ENCODE measurements at regions not wholly inside any gene's neighbourhood (a gene's known extent, or its start where the extent isn't known, plus 50 kb on each side); places are given as distances from the start of the nearest gene placed in this dataset.

DNA sequence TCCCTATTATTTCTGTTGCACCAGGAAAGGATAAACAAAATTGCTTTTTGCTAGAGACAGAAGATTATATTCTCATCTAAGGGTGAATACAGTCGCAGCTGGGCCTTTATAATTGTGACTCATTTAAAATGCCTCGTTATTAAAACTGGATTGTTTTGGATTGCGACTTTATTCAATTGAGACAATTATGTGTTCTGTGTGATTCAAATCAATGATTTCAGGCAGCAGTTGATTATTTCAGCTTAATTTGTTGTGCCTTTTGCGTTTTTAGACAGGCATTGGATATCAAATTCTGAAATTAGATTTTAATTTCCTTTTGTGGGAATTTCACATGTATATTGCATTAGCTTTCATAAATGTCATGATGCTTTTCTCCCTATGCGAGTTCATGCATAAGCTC is 778.1 kb upstream of the SOX11 start:
- no peaks in the 10 kb centered on the region for H3K9me3 ChIP-seq (replicated peaks)
- H3K27ac ChIP-seq (replicated peaks), result no peak overlapping the region
- H3K27me3 ChIP-seq (ENCODE audit: low read depth), result no peaks in the 10 kb centered on the region
- no peaks in the 10 kb centered on the region for H3K4me1 ChIP-seq
- no peak for DNase-seq
- H3K4me3 ChIP-seq, result no peak overlapping the region
- TF ChIP-seq, protein P1, sequence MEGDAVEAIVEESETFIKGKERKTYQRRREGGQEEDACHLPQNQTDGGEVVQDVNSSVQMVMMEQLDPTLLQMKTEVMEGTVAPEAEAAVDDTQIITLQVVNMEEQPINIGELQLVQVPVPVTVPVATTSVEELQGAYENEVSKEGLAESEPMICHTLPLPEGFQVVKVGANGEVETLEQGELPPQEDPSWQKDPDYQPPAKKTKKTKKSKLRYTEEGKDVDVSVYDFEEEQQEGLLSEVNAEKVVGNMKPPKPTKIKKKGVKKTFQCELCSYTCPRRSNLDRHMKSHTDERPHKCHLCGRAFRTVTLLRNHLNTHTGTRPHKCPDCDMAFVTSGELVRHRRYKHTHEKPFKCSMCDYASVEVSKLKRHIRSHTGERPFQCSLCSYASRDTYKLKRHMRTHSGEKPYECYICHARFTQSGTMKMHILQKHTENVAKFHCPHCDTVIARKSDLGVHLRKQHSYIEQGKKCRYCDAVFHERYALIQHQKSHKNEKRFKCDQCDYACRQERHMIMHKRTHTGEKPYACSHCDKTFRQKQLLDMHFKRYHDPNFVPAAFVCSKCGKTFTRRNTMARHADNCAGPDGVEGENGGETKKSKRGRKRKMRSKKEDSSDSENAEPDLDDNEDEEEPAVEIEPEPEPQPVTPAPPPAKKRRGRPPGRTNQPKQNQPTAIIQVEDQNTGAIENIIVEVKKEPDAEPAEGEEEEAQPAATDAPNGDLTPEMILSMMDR (IDR thresholded peaks at IDR 0.05; ENCODE audit: borderline replicate concordance), result no peak
- no peaks in the 10 kb centered on the region for H3K36me3 ChIP-seq
- intact Hi-C loops (cut with micrococcal nuclease), result no loop called here

DNA sequence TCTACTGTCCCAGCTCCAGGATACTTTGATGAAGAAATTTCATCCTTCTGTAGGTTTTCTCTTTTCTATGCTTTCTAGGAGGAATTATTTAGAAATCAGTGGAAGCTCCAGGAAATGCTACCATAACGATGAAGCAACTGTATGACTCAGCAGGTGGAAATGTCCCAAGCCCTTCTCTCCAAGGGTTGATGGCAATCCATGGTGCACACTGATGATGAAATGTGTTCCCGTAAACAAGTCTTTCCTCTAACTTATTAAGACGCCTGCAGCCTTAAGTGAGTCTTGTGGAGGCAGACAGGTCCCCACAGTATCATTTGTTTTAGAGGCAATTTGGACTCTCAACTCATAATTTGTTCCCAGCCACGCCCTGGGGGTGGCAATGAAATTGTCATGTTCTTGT is 777.6 kb upstream of the SOX11 start:
- H3K4me3 ChIP-seq, result no peak overlapping the region
- H3K36me3 ChIP-seq, result no peaks in the 10 kb centered on the region
- H3K27ac ChIP-seq (replicated peaks), result no peak overlapping the region
- H3K4me1 ChIP-seq, result no peaks in the 10 kb centered on the region
- H3K27me3 ChIP-seq (ENCODE audit: low read depth), result peaks cover 3% of the 10 kb centered on the region
- intact Hi-C loops (cut with micrococcal nuclease), result no loop called here
- TF ChIP-seq, protein P1 (IDR thresholded peaks at IDR 0.05; ENCODE audit: borderline replicate concordance), result no peak
- no peaks in the 10 kb centered on the region for H3K9me3 ChIP-seq (replicated peaks)
- DNase-seq, result no peak

DNA sequence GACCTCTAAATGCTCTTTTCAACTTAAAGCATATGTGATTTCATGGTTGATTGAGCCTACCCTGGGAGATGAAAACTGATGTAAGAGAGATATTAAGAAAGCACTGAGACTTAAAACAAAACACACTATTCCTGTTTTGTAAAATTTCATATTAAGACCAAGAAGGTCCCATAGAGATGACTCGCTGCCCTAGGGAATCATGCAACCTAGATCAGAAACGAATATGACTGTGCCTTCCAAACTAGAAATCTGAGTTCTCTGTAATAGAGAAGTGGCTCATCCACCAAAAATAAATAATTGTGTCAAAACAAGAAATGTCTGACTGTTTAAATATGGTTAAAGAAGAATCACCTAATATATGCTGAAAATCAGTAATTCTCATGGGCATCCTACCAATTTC is 776.8 kb upstream of the SOX11 start:
- intact Hi-C loops (cut with micrococcal nuclease), result no loop called here
- Histone ChIP-seq H3K9me3 (replicated peaks) (no peaks in the 10 kb centered on the region), H3K36me3 (no peaks in the 10 kb centered on the region), H3K27me3 (ENCODE audit: low read depth) (peaks cover 7% of the 10 kb centered on the region), H3K4me3 (no peak overlapping the region), H3K4me1 (no peaks in the 10 kb centered on the region), H3K27ac (replicated peaks) (no peak overlapping the region)
- no peak for DNase-seq
- TF ChIP-seq, protein P1 (IDR thresholded peaks at IDR 0.05; ENCODE audit: borderline replicate concordance), result no peak

DNA sequence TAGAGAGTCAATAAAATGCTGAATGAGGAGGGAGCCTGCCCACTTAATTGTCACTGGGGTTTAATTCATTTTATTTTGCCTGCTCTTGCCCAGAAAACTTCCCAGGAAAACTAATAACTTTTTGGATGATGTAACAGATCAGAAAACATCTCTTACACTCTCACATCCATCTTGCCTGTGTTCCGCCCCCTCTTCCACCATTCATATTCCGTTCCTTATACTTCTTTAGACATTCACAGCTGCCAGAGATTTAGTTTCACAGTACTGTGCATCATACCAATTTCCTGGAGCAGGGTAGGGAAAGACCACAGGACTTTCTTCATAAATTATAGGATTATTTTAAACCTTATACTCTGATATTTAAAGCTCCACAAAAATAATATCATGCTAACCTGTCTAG is 776.1 kb upstream of the SOX11 start:
- H3K4me1 ChIP-seq, result no peaks in the 10 kb centered on the region
- intact Hi-C loops (cut with micrococcal nuclease), result no loop called here
- H3K36me3 ChIP-seq, result no peaks in the 10 kb centered on the region
- no peak overlapping the region for H3K27ac ChIP-seq (replicated peaks)
- peaks cover 7% of the 10 kb centered on the region for H3K27me3 ChIP-seq (ENCODE audit: low read depth)
- H3K4me3 ChIP-seq, result no peak overlapping the region
- TF ChIP-seq, protein P1 (IDR thresholded peaks at IDR 0.05; ENCODE audit: borderline replicate concordance), result no peak
- DNase-seq, result no peak
- H3K9me3 ChIP-seq (replicated peaks), result no peaks in the 10 kb centered on the region

DNA sequence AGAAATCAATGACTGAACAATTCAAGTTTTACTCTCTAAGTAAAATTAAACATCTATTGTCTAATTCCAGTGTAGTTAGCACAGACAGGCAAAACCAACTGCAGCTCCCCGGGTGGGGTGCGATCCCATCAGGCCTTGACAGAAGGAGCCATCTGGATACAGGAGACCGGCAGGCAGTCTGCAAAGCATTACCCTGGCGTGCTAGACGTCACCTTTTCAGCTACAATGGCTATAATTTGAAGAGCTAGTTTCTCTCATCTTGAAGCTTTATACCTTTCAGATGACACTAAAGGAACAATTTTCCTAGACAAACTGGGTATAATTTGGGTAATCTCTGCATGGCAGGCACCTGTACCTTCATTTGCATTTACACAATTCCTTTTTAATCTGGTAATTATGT is 761.5 kb upstream of the SOX11 start:
- TF ChIP-seq, protein P1 (IDR thresholded peaks at IDR 0.05; ENCODE audit: borderline replicate concordance), result no peak
- DNase-seq, result no peak
- Histone ChIP-seq H3K27ac (replicated peaks) (no peak overlapping the region), H3K36me3 (no peaks in the 10 kb centered on the region), H3K9me3 (replicated peaks) (no peaks in the 10 kb centered on the region), H3K27me3 (ENCODE audit: low read depth) (no peaks in the 10 kb centered on the region), H3K4me1 (no peaks in the 10 kb centered on the region), H3K4me3 (no peak overlapping the region)
- intact Hi-C loops (cut with micrococcal nuclease), result no loop called here

Measured in left ventricle myocardium inferior (tissue), 1 donor.